ENCODE measurements at regions not wholly inside any gene's neighbourhood (a gene's known extent, or its start where the extent isn't known, plus 50 kb on each side); places are given as distances from the start of the nearest gene placed in this dataset.

GRCh38 chr12:69052613-69053408 is 119.8 kb upstream of the CPM start:
- Histone ChIP-seq H3K4me1 (ENCODE audit: insufficient read depth, poor library complexity, severe bottlenecking) (peaks cover 21% of the 10 kb centered on the region), H3K27ac (ENCODE audit: poor library complexity, severe bottlenecking) (peak overlapping the region; percentile 58), H3K36me3 (ENCODE audit: low read depth) (no peaks in the 10 kb centered on the region), H3K27me3 (ENCODE audit: insufficient read depth, poor library complexity, severe bottlenecking) (no peaks in the 10 kb centered on the region), H3K9me3 (ENCODE audit: severe bottlenecking) (no peaks in the 10 kb centered on the region), H3K4me3 (ENCODE audit: severe bottlenecking) (no peak overlapping the region)
- TF ChIP-seq CTCF (IDR thresholded peaks at IDR 0.05; ENCODE audit: poor library complexity, severe bottlenecking) = peak; percentile 13
- DNase-seq (ENCODE audit: low spot score) = no peak
- peak; percentile 94 for ATAC-seq (ENCODE audit: low read depth)

- H3K27ac ChIP-seq (ENCODE audit: poor library complexity, severe bottlenecking) = no peak overlapping the region
- H3K9me3 ChIP-seq (ENCODE audit: severe bottlenecking) = no peaks in the 10 kb centered on the region
- no peak overlapping the region for H3K4me3 ChIP-seq (ENCODE audit: severe bottlenecking)
- TF ChIP-seq CTCF (IDR thresholded peaks at IDR 0.05; ENCODE audit: poor library complexity, severe bottlenecking) = no peak
- ATAC-seq (ENCODE audit: low read depth) (no peak), DNase-seq (ENCODE audit: low spot score) (no peak)
- H3K4me1 ChIP-seq (ENCODE audit: insufficient read depth, poor library complexity, severe bottlenecking) = peaks cover 27% of the 10 kb centered on the region
- H3K27me3 ChIP-seq (ENCODE audit: insufficient read depth, poor library complexity, severe bottlenecking) = no peaks in the 10 kb centered on the region
- H3K36me3 ChIP-seq (ENCODE audit: low read depth) = no peaks in the 10 kb centered on the region
These were observed 121.5 kb upstream of the CPM start for GRCh38 chr12:69054343-69055056.

- Histone ChIP-seq H3K4me3 (ENCODE audit: severe bottlenecking) (no peak overlapping the region), H3K36me3 (ENCODE audit: low read depth) (no peaks in the 10 kb centered on the region), H3K27me3 (ENCODE audit: insufficient read depth, poor library complexity, severe bottlenecking) (no peaks in the 10 kb centered on the region), H3K27ac (ENCODE audit: poor library complexity, severe bottlenecking) (no peak overlapping the region), H3K4me1 (ENCODE audit: insufficient read depth, poor library complexity, severe bottlenecking) (peaks cover 30% of the 10 kb centered on the region), H3K9me3 (ENCODE audit: severe bottlenecking) (no peaks in the 10 kb centered on the region)
- DNase-seq (ENCODE audit: low spot score) (no peak), ATAC-seq (ENCODE audit: low read depth) (no peak)
- no peak for TF ChIP-seq CTCF (IDR thresholded peaks at IDR 0.05; ENCODE audit: poor library complexity, severe bottlenecking)
These were observed 122.3 kb upstream of the CPM start for GRCh38 chr12:69055280-69055679.

GRCh38 chr12:69055706-69056105 is 122.7 kb upstream of the CPM start:
- ATAC-seq (ENCODE audit: low read depth) (no peak), DNase-seq (ENCODE audit: low spot score) (no peak)

More at GRCh38 chr12:69055706-69056105, 122.7 kb upstream of the CPM start:
- Histone ChIP-seq H3K27ac (ENCODE audit: poor library complexity, severe bottlenecking) (no peak overlapping the region), H3K27me3 (ENCODE audit: insufficient read depth, poor library complexity, severe bottlenecking) (no peaks in the 10 kb centered on the region), H3K9me3 (ENCODE audit: severe bottlenecking) (no peaks in the 10 kb centered on the region), H3K4me1 (ENCODE audit: insufficient read depth, poor library complexity, severe bottlenecking) (peaks cover 30% of the 10 kb centered on the region), H3K4me3 (ENCODE audit: severe bottlenecking) (no peak overlapping the region), H3K36me3 (ENCODE audit: low read depth) (no peaks in the 10 kb centered on the region)
- TF ChIP-seq CTCF (IDR thresholded peaks at IDR 0.05; ENCODE audit: poor library complexity, severe bottlenecking) = no peak

Data from RWPE2 (cell line).